GM21723 (cell line): ENCODE measurements at regions not wholly inside any gene's neighbourhood (a gene's known extent, or its start where the extent isn't known, plus 50 kb on each side); places are given as distances from the start of the nearest gene placed in this dataset.
"Not testable (repeated sequence)": the region's sequence is repeated elsewhere in the genome, so short reads cannot be mapped to it uniquely, and the experiment has no call there.

Experiments used
- ATAC-seq: cut with Tn5 transposase; IDR thresholded peaks from one replicate; pipeline ENCODE4 v1.9.1; 2021; ENCODE audit warnings: mild to moderate bottlenecking, moderate library complexity; ENCODE audit not compliant: unreplicated experiment

DNA sequence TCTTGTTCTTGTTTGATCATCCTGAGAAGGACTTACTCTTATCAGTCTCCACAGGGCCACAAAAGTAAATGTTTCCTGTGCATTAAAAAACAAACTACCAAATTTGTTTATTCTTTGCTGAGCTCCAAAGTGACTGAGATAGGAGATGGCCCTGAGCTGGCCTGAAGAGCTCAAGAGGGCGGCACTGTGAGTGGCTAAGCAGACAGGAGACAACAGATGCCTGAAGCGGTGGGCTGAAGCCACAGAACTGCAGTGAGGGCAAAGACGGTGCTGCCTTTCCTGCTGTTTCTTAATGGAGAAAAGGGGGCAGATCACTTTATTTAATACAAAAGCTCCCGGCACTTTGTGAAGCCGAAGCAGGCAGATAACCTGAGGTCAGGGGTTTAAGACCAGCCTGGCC, 379.6 kb downstream of the ARL4A start:
- ATAC-seq, result no peak

DNA sequence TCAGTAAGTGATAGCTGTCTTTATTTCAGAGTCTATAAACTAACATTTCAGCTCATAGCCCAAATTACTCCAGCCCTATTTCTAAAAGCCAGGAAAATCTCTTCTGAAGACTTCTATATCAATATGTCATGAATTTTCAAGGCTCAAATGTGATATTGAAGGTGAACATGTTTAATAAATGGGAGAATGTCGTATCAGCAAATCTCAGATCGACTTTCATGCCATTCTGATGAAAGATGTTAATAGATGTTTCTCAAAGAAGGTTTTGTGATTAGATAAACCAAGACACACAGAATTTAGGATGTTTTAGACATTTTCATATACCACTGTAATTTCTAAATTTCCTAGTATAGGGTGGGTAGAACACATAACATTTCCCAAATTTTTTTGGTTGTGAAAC, 380.6 kb downstream of the ARL4A start:
- no peak for ATAC-seq

DNA sequence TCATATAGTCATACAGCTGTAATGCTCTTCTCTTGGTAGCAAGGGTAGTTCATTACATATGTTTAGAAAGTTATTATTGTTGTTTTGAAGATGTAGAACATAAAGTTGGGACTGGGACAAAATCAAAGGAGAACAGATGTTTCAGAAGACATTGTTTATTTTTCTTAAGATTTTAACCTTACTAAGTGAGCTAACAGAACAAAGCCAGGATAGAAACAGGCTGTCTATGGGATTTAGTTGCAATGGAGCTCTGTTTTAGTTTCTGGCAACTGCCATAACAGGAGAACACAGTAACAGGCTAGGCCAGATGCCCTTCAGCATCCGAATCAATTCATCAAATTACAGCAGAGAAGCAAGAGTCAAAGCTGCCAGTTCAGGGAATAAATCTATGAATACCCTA, 382.4 kb downstream of the ARL4A start:
- ATAC-seq, result no peak

GRCh38 chr7:13072014-13072413, 384.6 kb downstream of the ARL4A start:
- ATAC-seq, result no peak

- no peak for ATAC-seq
Observed at GRCh38 chr7:13077466-13077865, 390.0 kb downstream of the ARL4A start.

- no peak for ATAC-seq
Observed at GRCh38 chr7:13078105-13078504, 390.7 kb downstream of the ARL4A start.

DNA sequence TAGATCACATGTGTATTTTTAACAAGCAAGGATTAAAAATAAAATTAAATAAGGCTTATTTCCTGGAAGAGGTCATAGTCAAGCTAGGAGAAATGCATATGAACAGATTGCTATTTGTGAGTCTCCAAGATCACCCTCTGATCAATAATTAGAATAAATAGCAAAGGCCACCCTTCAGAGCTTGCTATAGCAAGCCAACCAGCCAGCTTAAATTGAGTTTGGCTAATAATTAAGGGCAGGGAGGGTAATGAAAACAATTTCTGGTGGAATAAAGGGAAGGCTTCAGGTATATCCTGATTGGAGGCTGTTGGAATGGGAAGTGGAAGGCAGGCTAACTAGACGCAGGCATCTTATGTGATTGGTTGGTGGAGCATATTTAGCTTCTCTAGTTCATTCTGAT, 403.5 kb downstream of the ARL4A start:
- no peak for ATAC-seq

GRCh38 chr7:13091974-13092707, 404.7 kb downstream of the ARL4A start:
- ATAC-seq, result no peak

DNA sequence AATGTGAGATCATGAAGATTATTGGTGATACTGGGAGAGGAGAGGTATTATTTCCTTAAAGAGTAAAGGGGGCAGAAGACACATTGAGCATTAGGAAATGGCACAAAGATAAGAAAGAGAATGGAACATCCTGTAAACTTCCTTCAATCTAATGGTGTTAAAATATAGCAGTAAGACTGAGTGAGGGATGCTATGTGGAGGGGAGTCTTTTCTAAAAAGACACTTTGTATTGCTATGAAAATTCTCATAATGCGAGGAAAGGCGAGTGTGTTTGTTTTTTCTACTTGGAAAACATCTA, 405.2 kb downstream of the ARL4A start:
- ATAC-seq, result no peak

- no peak for ATAC-seq
Observed at GRCh38 chr7:13093160-13093559, 405.7 kb downstream of the ARL4A start.

DNA sequence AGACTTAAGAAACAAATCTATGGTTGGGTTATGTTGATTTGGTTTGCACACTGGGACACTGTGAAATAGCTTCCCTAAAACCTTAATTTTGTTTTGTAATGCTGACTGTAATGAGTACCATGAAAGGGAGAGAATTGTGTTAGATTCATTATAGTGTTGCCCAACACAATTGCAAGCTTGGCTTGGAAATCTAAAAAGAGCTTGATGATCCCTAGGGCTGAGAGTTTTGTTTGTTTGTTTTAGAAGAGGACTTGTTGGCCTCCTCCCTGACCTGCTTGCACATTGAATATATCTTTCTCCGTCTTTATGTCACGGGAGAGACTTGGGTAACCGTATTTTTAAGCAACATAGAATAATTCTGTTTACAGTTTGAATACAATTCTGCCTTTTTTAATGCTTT, 410.1 kb downstream of the ARL4A start:
- no peak for ATAC-seq

- ATAC-seq, result no peak
Observed at GRCh38 chr7:13098161-13098560, 410.7 kb downstream of the ARL4A start.

DNA sequence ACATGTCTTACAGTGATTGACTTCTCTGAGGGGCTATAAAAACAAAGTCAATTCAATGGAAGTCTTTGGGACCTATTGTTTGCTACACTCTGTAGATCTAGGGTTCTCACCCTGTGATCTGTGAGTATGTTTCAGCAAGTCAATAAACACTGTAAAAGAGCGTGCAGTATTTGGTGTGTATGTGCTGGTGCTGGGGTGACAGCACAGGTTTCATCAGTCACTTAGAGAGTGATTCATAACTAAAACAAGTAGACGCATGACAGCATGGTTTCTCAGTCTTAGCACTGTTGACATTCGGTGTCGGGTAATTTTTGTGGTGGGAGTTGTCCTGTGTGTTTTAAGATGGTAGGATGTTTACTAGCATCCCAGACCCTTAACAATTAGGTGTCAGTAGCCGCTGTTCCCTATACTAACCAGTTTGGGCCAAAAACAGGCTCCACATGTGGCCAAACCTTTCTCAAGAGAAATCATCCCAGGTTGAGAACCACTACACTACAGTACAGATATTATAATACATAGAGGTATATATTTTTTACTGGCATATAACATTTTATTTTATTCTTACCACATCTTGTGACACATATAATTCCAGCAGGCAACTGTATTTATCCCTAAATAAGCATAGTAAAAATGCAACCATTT, 411.8 kb downstream of the ARL4A start:
- ATAC-seq, result peak; percentile 82

DNA sequence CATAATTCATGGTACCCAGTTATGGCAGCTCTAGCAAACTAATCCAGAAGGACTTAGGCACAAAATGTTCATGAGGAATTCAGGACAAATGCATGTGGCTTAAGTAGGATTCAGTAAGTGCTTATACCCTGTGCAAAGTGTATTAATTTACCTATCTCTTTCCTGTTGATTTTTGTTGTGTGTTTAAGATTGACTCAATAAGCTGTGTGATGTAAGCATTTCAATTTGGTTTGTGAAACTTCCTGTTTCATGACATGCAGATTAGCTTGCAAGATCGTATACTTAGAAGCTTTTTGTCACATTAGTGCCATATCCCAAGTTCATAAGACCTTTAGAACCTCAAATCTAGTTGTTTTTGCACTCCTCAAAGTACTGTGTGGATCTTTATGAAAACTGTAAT, 416.7 kb downstream of the ARL4A start:
- ATAC-seq, result no peak

DNA sequence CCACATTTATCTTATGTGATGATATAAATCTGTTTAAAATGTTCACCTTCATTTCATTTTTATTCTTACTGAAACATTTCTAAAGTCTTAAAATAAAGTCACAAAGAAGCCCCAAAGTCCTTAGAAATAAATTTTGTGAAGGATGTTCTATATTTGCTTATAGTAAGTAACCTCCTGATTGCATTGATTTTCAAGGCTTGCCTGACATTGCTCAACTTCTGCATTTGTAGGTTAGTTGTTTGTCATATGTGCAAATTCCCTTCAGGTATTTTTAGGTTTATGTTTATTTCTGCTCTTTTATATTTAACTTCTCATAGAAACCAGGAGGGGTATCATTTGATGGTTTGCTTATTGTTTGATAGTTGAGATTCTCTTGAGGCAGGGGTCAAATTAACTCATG, 417.8 kb downstream of the ARL4A start:
- no peak for ATAC-seq

DNA sequence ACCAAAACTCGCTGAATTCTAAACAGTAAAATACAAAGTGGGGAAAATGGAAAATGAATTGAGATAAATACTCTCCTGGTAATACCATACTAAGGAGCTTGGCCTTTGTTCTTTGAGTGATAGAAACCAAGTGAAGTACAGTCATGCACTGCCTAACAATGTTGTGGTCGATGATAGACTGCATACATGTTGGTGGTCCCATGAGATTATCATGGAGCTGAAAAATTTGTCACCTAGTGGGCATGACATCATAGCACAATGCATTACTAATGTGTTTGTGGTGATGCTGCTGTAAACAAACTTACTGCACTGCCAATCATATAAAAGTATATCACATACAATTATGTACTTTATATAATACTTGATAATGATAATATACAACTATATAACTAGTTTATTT, 419.1 kb downstream of the ARL4A start:
- ATAC-seq, result no peak

DNA sequence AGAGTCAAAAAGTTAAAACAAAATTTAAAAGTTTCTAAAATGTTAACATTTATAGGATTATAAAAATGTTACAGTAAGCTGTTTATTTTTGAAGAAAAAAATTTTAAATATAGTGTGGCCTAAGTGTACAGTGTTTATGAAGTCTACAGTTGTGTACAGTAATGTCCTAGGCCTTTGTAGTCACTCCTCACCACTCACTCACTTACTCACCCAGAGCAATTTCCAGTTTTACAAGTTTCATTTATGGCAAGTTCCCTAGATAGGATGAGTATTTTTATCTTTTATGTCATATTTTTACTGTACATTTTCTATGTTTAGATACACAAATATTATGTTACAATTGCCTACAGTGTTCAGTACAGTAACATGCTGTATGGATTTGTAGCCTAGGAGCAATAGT, 419.9 kb downstream of the ARL4A start:
- ATAC-seq, result no peak

GRCh38 chr7:13108061-13108460, 420.6 kb downstream of the ARL4A start:
- ATAC-seq, result no peak

DNA sequence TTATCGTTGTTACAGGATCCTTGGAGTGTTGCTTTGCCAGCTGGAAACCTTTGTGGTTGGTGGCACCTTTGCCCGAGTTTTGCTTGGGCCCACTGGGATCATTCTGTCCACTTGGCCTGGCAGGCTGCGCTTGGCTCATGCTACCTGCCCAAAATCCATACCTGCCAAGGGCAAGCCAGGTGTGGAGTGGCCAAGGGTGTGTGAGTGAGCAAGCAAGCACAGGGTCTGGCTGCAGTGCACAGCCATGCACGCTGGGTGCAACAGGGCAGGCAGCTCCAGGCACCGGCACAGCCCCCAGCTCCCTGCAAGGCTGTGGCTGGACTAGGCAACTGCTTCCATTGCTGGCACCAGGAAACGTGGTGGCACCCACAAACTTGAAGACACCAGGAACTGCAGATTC, 421.8 kb downstream of the ARL4A start:
- ATAC-seq, result no peak

DNA sequence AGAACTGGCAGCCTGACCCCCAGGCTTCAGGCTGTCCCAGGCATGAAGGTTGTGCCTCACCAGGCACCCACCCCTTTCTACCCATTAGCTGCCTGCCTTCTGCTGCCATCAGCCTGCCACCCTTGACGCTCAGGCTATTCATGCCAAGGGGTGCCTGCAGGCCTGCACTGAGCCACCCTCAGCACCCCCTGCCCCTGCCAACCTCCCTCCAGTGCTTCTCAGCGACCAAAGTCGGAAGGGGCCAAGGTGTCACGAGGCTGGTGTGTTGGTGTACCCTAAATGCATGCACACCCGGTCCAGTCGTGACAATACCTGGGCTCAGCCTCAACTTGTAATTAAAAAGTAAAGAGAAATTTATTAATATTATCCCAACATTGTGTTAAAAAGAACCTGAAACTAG, 422.7 kb downstream of the ARL4A start:
- no peak for ATAC-seq

DNA sequence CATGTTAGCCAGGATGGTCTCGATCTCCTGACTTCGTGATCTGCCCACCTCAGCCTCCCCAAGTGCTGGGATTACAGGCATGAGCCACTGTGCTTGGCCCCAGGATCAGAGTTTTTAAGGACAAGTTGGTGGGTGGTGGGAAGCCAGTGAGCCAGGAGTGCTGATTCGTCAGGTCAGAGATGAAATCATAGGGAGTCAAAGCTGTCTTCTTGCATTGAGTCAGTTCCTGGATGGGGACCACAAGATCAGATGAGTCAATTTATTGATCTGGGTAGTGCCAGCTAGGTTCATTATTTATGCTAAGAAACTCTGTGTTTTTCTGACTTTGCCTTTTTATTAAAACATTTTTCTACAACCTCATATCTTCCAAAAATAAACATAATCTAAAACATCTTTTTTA, 423.8 kb downstream of the ARL4A start:
- no peak for ATAC-seq

DNA sequence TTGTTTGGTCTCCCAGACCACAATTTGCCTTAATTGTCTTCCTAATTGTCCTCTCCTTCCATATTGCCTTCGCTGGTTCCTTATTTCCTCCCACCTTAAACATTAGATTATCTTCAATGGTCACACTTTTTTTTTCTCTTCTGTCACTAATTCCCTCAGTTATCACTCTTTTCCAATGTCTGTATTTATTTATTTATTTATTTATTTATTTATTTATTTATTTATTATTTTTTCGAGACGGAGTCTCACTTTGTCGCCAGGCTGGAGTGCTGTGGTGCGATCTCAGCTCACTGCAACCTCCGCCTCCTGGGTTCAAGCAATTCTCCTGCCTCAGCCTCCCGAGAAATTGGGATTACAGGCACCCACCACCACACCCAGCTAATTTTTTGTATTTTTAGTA, 426.8 kb downstream of the ARL4A start:
- ATAC-seq, result not testable (repeated sequence)

GRCh38 chr7:13115157-13115772, 427.8 kb downstream of the ARL4A start:
- no peak for ATAC-seq
